GM03348 (cell line): ENCODE measurements at regions not wholly inside any gene's neighbourhood (a gene's known extent, or its start where the extent isn't known, plus 50 kb on each side); places are given as distances from the start of the nearest gene placed in this dataset.
"Not testable (repeated sequence)": the region's sequence is repeated elsewhere in the genome, so short reads cannot be mapped to it uniquely, and the experiment has no call there.

Source experiments
- DNase-seq: peaks from one replicate; pipeline ENCODE4 v3.0.0; 2012; ENCODE audit warnings: low spot score

- DNase-seq = not testable (repeated sequence)
Measured at GRCh38 chr15:88965097-88965496, 51.9 kb upstream of the MFGE8 start.

- DNase-seq = no peak
Measured at GRCh38 chr15:88970232-88970631, 57.1 kb upstream of the MFGE8 start.

- no peak for DNase-seq
Measured at GRCh38 chr15:88974392-88974791, 61.2 kb upstream of the MFGE8 start.

- no peak for DNase-seq
Measured at GRCh38 chr15:88975891-88976290, 62.7 kb upstream of the MFGE8 start.

GRCh38 chr15:88976656-88977055 is 63.5 kb upstream of the MFGE8 start:
- DNase-seq = no peak

- DNase-seq = no peak
Measured at GRCh38 chr15:88979674-88980073, 66.5 kb upstream of the MFGE8 start.

GRCh38 chr15:88980498-88980897 is 67.3 kb upstream of the MFGE8 start:
- no peak for DNase-seq

GRCh38 chr15:88981244-88982215 is 68.4 kb upstream of the MFGE8 start:
- DNase-seq = no peak

GRCh38 chr15:88982304-88982945 is 69.2 kb upstream of the MFGE8 start:
- peak; percentile 68 for DNase-seq

- no peak for DNase-seq
Measured at GRCh38 chr15:88982946-88983342, 69.8 kb upstream of the MFGE8 start.

GRCh38 chr15:88983861-88984429 is 70.8 kb upstream of the MFGE8 start:
- no peak for DNase-seq

GRCh38 chr15:88985547-88986393 is 72.6 kb upstream of the MFGE8 start:
- no peak for DNase-seq

- DNase-seq = no peak
Measured at GRCh38 chr15:88986949-88987590, 73.9 kb upstream of the MFGE8 start.

GRCh38 chr15:88987591-88987933 is 74.4 kb upstream of the MFGE8 start:
- no peak for DNase-seq

- peak; percentile 55 for DNase-seq
Measured at GRCh38 chr15:88987934-88988671, 74.9 kb upstream of the MFGE8 start.

- peak; percentile 52 for DNase-seq
Measured at GRCh38 chr15:88989578-88989977, 76.4 kb upstream of the MFGE8 start.

GRCh38 chr15:88990185-88990679 is 77.1 kb upstream of the MFGE8 start:
- DNase-seq = no peak

GRCh38 chr15:88992216-88992615 is 79.0 kb upstream of the MFGE8 start:
- no peak for DNase-seq

- no peak for DNase-seq
Measured at GRCh38 chr15:88992912-88993376, 79.8 kb upstream of the MFGE8 start.

GRCh38 chr15:88993662-88994061 is 80.5 kb upstream of the MFGE8 start:
- DNase-seq = no peak

- DNase-seq = peak; percentile 48
Measured at GRCh38 chr15:88994286-88994685, 81.1 kb upstream of the MFGE8 start.
